Fibroblast of lung (primary cell): ENCODE measurements at regions not wholly inside any gene's neighbourhood (a gene's known extent, or its start where the extent isn't known, plus 50 kb on each side); places are given as distances from the start of the nearest gene placed in this dataset.

Experiments used
- CTCF ChIP-seq, 2 donors: IDR thresholded peaks in 1 of 2; conservative IDR thresholded peaks in 1 of 2; 1 replicate in 1 of 2; 2 replicates in 1 of 2; pipeline ENCODE4 v1.5.1; 2011 to 2012; ENCODE audit warnings: low read length in 2 of 2, control low read depth in 1 of 2, inconsistent platforms in 1 of 2, low read depth in 1 of 2, mild to moderate bottlenecking in 1 of 2
- EZH2 ChIP-seq: IDR thresholded peaks from 2 replicates; pipeline ENCODE4 v1.5.1; 2012; ENCODE audit warnings: low read length, control low read depth, mild to moderate bottlenecking; ENCODE audit errors: missing control alignments

- TF ChIP-seq CTCF (conservative IDR thresholded peaks at IDR 0.05 in 1 of 2, IDR thresholded peaks at IDR 0.05 in 1 of 2; ENCODE audit: low read depth in 1 of 2, low read length in 2 of 2) (no peak), EZH2 (no peak)
Observed at GRCh38 chr10:34911661-34912205, 96.6 kb upstream of the PARD3 start.
